CD4-positive, alpha-beta T cell treated with Interferon gamma for 1 hour (primary cell): ENCODE measurements at regions not wholly inside any gene's neighbourhood (a gene's known extent, or its start where the extent isn't known, plus 50 kb on each side); places are given as distances from the start of the nearest gene placed in this dataset.
"Not testable (repeated sequence)": the region's sequence is repeated elsewhere in the genome, so short reads cannot be mapped to it uniquely, and the experiment has no call there.

Source experiments
- DNase-seq: peaks from one replicate; pipeline ENCODE4 v3.0.0-alpha.2; 2020

DNA sequence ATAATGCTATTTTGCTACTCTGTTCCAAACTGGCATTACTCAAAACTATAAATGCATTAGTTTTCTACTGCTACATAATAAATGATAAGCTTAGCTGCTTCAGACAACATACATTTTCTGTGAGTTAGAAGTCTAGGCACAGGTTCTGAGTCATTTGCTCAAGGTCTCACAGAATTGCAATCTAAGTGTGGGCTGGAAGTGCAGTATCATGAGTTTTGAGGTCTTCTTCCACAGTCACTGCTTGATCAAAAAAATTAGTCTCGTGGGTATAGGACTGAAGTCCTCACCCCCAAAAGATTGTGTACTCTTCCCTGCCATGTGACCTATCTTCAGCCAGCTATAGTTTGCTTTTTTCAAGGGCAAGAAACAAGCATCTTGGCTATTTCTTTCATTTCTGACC, 676.9 kb downstream of the ADCYAP1 start:
- no peak for DNase-seq

DNA sequence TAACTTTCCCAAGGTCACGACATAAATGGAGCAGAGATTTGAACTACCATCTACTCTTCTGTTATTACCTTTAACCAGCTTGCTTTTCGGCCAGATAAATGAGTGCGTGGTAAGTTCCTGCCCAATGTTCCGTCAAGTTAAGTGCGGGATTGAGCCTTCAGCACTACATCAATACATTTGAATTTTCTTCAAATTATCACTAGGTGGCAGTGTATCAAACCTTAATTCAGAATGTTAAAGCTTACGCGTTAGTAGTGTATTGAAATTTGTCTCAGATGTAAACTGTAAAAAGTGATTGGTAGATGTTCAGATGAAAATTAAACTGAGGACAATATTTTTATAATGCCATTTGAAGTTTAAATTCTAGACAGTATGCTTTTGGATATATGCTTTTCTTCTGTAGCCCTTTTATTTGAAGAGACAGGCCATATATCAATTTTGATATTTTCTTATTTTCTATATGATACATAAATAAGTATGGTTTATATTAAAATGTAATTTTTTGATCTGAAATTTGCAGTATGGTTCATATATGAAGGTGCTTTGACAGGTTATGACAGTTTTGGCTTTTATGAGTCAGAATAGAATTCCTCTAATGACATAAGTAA, 681.3 kb downstream of the ADCYAP1 start:
- DNase-seq = no peak

DNA sequence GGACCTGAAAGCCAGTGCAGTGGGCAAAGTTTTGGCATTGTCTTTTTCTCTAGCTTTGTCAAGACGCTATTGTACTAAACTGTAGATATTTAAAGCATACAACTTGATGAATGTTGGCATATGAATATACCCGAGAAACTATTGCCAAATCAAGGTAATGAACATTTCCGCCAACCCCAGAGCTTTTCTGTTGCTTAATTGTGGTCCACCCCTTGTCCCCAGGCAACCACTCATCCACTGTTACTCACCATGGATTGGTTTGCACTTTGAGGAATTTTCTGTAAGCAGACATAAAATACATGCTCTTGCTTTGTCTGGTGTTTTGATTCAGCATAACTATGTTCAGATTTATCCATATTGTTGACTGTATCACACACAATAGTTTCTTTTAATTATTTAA, 688.4 kb downstream of the ADCYAP1 start:
- no peak for DNase-seq

- no peak for DNase-seq
These were observed 690.5 kb downstream of the ADCYAP1 start for GRCh38 chr18:1595195-1595594.

GRCh38 chr18:1599196-1599595, 694.5 kb downstream of the ADCYAP1 start:
- DNase-seq = no peak

DNA sequence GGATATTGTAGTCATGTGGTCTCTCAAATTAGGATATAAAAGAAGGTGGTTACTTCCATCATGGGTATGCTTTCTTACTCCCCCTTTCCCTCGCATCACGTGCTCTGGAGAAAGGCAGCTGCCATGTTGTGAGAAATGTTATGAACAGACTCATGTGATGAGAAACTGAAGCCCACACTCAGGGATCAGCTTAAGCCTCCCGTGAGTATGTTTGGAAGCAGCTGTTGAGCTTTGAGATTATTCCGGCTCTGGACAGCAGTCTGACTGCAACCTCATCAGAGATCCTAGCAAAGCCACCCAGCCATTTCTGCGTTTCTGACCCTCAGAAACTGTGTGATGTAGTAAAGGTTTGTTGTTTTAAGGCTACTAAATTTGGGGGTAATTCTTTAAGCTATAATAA, 700.1 kb downstream of the ADCYAP1 start:
- DNase-seq = no peak

DNA sequence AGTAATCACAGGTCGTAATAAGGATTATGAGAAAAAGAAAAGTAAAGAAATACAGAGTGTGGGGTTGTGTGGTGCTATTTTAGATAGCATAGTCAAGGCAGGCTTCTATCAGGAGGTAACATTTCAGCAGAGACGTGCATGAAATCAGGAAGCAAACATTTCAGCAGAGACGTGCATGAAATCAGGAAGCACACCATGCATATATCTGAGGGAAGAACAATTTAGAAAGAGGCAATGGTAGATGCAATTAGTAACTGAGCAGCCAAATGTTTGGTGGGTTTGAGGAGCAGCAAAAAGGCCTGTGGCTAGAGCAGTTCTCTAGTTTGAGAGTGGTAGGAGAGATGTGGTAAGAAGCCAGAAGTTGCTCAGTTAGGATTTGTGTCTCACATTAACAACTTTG, 713.7 kb downstream of the ADCYAP1 start:
- no peak for DNase-seq

DNA sequence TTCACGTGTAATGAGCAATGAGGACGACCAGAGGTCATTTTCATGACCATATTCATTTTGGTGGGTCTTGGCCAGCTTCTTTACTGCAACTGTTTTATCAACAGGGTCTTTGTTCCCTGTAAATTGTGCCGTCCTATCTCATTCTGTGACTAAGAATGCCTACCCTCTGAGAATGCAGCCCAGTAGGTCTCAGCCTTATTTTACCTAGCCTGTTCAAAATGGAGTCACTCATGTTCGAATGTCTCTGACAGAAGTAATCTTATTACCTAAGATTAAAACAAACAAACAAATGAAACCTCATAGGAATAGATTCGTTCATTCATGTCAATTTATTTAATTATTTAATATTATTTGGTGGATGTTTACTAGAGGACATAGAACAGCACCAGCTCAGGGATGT, 714.8 kb downstream of the ADCYAP1 start:
- DNase-seq = no peak

DNA sequence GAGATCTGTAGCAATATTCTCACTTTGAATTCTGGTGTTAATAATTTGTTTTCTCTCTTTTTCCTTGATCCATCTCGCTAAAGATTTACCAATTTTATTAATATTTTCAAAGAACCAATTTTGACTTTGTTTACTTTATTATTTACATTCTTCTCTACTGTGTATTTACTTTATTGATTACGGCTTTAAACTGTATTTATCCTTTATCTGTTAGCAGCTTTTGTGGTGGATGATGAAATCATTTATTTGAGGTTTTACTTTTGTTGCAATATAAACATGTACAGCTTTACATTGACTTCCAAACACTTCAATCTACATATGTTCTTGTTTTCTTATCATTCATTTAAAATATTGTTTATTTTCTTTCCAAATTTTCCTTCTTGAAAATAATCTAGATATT, 719.9 kb downstream of the ADCYAP1 start:
- no peak for DNase-seq

- DNase-seq = no peak
These were observed 722.8 kb downstream of the ADCYAP1 start for GRCh38 chr18:1627494-1627893.

DNA sequence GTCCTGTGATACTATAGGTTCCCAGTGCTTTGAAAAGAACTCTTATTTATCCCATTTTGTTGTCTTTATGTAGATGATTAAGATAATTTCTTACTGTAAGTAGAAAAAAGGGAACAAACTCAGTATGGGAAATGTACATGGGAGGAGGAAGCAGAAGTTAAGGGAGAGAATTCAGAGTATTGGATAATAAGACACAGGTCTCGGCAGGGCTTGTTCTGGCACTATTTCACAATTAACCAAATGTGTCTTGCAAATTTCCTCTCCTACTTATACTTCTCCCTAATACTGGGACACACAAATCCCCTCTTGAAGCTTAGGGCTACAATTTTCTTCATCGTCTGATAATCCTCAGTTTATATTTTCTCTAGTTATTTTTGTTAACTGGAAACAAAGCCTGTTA, 744.0 kb downstream of the ADCYAP1 start:
- no peak for DNase-seq

- no peak for DNase-seq
These were observed 747.3 kb downstream of the ADCYAP1 start for GRCh38 chr18:1652018-1652417.

DNA sequence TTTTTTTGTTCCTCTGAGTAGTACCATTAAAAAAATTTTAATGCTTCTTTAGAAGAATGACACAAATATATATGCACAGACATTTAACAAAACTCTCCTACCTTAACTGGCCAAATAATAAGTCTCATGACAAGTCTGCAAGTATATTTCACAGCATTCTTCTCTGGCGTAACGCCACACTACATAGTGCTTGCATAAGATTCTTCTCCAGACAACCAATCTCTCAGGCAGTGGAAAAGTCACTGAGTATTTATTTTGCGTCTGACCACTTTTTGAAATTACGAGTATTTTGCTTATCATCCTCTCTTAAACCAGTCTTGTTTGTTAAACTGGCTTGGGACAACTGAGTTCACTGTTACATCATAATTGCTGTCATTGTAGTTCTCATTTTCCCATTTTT, 749.2 kb downstream of the ADCYAP1 start:
- DNase-seq = no peak

- no peak for DNase-seq
These were observed 753.2 kb downstream of the ADCYAP1 start for GRCh38 chr18:1657876-1658275.

DNA sequence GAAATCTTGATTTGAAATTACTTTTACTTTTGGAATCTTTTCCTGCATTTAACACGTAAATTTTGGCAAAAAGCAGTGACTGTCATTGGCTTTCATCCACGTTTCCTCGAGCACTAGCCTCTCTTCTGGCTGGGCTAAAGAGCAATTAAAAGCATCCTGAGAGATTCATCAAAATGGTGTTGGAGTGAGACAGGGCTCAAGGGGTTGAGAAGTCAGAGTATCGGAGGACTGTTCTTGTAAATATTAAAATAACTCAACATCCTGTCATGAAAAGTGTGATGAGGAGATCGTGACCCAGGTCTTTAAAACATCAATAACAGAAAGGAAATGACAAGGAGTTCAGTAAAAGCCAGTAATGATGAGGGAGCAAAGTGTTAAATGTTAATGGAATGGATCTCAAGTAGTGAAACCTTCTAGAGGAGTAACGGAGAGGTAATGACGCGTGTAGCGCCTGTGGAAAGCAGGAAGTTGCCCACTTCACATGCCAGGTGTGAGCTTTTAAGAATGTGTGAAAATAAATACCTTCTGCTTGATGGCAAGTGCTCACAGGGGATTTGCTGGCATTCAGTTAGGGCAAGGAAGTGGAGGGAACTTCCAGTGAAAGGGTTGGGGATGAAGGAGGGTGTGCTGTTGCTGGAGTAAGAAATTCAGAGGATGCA, 754.4 kb downstream of the ADCYAP1 start:
- DNase-seq = no peak

- DNase-seq = peak; percentile 6
These were observed 759.4 kb downstream of the ADCYAP1 start for GRCh38 chr18:1663879-1664705.

DNA sequence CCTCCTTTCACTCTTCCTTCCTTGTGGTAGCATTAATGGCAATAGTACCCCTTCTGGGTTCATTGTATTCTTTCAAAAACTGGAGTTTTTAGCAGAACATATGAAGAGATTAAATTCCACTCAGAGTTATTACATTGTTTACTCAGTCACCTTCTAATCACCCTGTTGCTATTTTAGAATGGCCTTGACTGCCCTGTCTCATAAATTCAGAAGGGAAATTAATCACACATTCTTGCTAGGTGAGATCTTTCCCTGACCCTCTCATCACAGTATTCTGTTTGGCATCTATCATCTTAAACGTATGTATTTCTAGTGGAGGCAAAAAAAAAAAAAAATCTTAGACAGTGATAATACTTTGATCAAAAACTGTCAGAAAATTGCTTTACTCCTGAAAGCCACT, 760.4 kb downstream of the ADCYAP1 start:
- DNase-seq = no peak

GRCh38 chr18:1668279-1668678, 763.6 kb downstream of the ADCYAP1 start:
- no peak for DNase-seq

DNA sequence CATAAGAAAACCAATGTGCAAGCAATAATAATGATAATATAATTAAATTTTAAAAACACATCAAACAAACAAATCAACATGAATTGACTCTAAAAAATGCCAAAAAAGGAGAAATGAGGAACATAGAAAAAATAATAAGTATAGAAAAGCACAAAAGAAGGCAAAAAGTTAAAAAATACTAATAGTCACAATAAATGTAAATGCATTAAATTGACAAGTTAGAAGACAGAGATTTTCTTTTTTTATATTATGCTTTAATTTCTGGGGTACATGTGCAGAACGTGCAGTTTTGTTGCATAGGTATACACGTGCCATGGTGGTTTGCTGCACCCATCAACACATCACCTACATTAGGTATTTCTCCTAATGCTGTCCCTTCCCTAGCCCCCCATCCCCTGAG, 767.0 kb downstream of the ADCYAP1 start:
- DNase-seq = not testable (repeated sequence)

DNA sequence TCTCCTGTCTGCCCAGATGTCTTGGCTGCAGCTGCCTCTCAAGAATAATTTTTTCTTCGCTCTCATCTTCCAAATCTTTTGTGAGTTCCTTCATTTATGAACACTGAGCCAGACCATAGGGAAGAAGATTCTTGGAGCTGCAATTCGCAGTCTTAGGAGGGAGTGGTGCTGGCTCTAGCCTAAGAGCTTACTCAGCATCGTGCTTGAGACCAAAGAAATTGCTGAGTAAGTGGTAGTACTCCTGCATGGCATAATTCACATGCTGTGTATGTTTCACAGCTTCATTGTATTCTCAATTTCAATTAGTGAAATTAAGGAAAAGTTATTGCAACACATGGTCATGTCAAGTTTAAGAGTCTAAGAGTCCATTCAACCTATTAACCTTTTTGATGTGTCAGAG, 771.7 kb downstream of the ADCYAP1 start:
- no peak for DNase-seq

DNA sequence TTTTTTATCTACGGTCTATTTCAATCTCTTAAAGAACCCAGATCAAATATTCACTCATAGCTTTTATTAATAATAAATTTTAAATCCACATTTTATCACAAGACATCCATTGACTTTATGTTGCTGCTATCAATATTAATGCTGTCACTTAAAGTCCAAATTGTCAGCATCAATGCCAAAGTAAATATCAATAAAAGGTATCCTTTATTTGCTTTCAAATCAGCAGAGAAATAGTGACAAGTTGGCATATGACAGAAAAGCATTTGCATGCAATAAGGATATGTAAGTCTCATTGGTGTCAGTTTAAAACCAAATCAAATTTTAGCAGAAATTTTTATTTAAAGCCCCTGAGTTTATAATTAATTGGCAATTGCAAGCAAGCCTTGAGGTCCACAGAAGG, 775.4 kb downstream of the ADCYAP1 start:
- DNase-seq = no peak

- no peak for DNase-seq
These were observed 787.2 kb downstream of the ADCYAP1 start for GRCh38 chr18:1691863-1692262.

GRCh38 chr18:1708006-1708405, 803.3 kb downstream of the ADCYAP1 start:
- no peak for DNase-seq

- DNase-seq = no peak
These were observed 805.4 kb downstream of the ADCYAP1 start for GRCh38 chr18:1710114-1710513.
